ENCODE measurements at regions not wholly inside any gene's neighbourhood (a gene's known extent, or its start where the extent isn't known, plus 50 kb on each side); places are given as distances from the start of the nearest gene placed in this dataset.

DNA sequence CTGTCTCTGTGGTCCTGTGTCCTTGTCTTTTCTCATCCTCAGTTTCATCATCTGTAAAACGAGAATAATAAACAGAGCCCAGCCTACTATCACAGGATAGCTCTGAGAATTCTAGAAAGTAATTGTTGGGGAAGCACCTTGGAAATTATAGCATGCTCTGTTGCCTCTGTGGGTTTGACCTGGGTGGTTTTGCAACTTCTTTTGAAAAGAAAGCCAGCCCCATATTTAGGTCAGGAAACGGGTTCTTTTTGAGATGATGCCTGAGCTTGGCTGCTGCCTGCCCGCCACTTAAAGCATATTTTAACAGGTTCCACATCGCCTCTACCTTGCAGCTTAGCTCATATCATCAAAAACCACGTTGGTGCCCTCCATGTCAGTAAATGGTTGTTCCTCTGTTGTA, 111.1 kb downstream of the TLR4 start:
- no peak for DNase-seq
- in situ Hi-C loops (cut with HindIII; ENCODE audit: low pct_ligation_motif_present, low sequenced_read_pairs): no loop called here
- TF ChIP-seq, protein P1, sequence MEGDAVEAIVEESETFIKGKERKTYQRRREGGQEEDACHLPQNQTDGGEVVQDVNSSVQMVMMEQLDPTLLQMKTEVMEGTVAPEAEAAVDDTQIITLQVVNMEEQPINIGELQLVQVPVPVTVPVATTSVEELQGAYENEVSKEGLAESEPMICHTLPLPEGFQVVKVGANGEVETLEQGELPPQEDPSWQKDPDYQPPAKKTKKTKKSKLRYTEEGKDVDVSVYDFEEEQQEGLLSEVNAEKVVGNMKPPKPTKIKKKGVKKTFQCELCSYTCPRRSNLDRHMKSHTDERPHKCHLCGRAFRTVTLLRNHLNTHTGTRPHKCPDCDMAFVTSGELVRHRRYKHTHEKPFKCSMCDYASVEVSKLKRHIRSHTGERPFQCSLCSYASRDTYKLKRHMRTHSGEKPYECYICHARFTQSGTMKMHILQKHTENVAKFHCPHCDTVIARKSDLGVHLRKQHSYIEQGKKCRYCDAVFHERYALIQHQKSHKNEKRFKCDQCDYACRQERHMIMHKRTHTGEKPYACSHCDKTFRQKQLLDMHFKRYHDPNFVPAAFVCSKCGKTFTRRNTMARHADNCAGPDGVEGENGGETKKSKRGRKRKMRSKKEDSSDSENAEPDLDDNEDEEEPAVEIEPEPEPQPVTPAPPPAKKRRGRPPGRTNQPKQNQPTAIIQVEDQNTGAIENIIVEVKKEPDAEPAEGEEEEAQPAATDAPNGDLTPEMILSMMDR (IDR thresholded peaks at IDR 0.05; ENCODE audit: low read depth, low read length, missing control alignments): no peak

GRCh38 chr9:117815948-117816347, 111.7 kb downstream of the TLR4 start:
- Histone ChIP-seq H3K27me3 (replicated peaks) (no peaks in the 10 kb centered on the region), H3K36me3 (replicated peaks) (no peaks in the 10 kb centered on the region), H3K27ac (no peak overlapping the region), H3K4me3 (ENCODE audit: low read depth, low read length) (no peak overlapping the region)
- in situ Hi-C loops (cut with HindIII; ENCODE audit: low pct_ligation_motif_present, low sequenced_read_pairs): no loop called here
- TF ChIP-seq, protein P1 (IDR thresholded peaks at IDR 0.05; ENCODE audit: low read depth, low read length, missing control alignments): no peak
- DNase-seq: no peak

More for the DNA sequence above, 111.1 kb downstream of the TLR4 start:
- H3K27me3 ChIP-seq (replicated peaks): no peaks in the 10 kb centered on the region
- no peak overlapping the region for H3K27ac ChIP-seq
- no peak overlapping the region for H3K4me3 ChIP-seq (ENCODE audit: low read depth, low read length)
- H3K36me3 ChIP-seq (replicated peaks): no peaks in the 10 kb centered on the region

GRCh38 chr9:117821954-117822353, 117.8 kb downstream of the TLR4 start:
- no peaks in the 10 kb centered on the region for H3K36me3 ChIP-seq (replicated peaks)
- in situ Hi-C loops (cut with HindIII; ENCODE audit: low pct_ligation_motif_present, low sequenced_read_pairs): no loop called here
- no peak for DNase-seq
- H3K4me3 ChIP-seq (ENCODE audit: low read depth, low read length): no peak overlapping the region
- TF ChIP-seq, protein P1 (IDR thresholded peaks at IDR 0.05; ENCODE audit: low read depth, low read length, missing control alignments): no peak
- no peak overlapping the region for H3K27ac ChIP-seq
- no peaks in the 10 kb centered on the region for H3K27me3 ChIP-seq (replicated peaks)

- no peak for DNase-seq
- H3K36me3 ChIP-seq (replicated peaks): no peaks in the 10 kb centered on the region
- in situ Hi-C loops (cut with HindIII; ENCODE audit: low pct_ligation_motif_present, low sequenced_read_pairs): no loop called here
- no peaks in the 10 kb centered on the region for H3K27me3 ChIP-seq (replicated peaks)
- TF ChIP-seq, protein P1 (IDR thresholded peaks at IDR 0.05; ENCODE audit: low read depth, low read length, missing control alignments): no peak
- H3K4me3 ChIP-seq (ENCODE audit: low read depth, low read length): no peak overlapping the region
- no peak overlapping the region for H3K27ac ChIP-seq
These were observed 119.4 kb downstream of the TLR4 start for GRCh38 chr9:117823576-117823975.

DNA sequence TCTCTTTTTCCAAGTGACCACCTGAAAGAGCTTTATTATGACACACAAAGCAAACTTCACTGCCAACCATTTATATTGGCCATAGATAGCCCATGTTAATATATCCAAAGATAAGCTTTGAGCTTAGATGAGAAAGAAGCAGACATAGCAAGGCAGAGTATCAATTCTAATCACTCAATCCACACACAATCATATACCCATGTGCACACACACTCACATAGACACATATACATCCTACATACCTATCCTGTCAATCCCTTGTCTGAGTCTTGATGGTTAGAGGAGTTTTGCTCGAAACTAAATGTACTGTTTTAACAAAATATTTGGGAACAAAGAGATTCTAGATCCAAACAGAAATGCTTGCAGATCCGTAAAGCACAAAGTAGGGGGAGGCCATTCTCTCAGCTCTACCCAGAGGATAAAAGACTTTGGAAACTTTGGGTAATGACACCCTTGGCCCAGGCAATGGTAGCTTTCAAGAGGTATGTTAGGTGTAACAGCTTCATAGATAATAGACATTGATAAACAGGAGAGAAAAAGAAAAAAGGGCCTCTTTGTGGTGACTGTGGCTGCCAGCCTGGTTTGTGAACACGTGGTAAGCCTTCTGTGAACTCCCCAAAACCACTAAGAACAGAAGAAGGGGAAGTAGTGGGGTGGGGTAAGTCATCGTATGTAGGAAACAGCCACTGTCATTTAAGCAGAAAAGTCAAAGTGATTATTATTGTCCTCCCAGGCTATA, 121.6 kb downstream of the TLR4 start:
- Histone ChIP-seq H3K4me3 (ENCODE audit: low read depth, low read length) (no peak overlapping the region), H3K27me3 (replicated peaks) (no peaks in the 10 kb centered on the region), H3K27ac (no peak overlapping the region), H3K36me3 (replicated peaks) (no peaks in the 10 kb centered on the region)
- TF ChIP-seq, protein P1 (IDR thresholded peaks at IDR 0.05; ENCODE audit: low read depth, low read length, missing control alignments): no peak
- DNase-seq: no peak
- in situ Hi-C loops (cut with HindIII; ENCODE audit: low pct_ligation_motif_present, low sequenced_read_pairs): no loop called here

DNA sequence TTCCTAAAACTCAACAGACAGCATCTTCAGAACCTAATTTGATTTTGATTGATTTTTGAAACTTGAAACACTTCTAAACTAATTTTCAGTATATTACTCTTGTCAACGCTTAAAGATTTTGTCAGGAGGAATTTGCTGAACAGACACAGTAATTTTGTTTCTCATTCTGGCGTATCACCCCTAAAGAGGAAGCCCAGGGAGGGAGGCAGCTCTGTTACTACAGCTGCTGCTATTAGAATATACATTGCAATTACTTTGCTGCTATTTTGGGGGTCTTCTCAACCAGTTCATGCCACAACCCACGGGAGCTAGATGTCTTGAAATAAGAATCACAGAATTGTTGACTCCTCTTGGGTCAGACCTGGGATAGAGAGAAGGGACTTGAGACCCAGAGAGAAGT, 122.6 kb downstream of the TLR4 start:
- Histone ChIP-seq H3K27me3 (replicated peaks) (no peaks in the 10 kb centered on the region), H3K36me3 (replicated peaks) (no peaks in the 10 kb centered on the region), H3K4me3 (ENCODE audit: low read depth, low read length) (no peak overlapping the region), H3K27ac (no peak overlapping the region)
- in situ Hi-C loops (cut with HindIII; ENCODE audit: low pct_ligation_motif_present, low sequenced_read_pairs): no loop called here
- DNase-seq: no peak
- TF ChIP-seq, protein P1 (IDR thresholded peaks at IDR 0.05; ENCODE audit: low read depth, low read length, missing control alignments): no peak
